ENCODE measurements at regions not wholly inside any gene's neighbourhood (a gene's known extent, or its start where the extent isn't known, plus 50 kb on each side); places are given as distances from the start of the nearest gene placed in this dataset.

DNA sequence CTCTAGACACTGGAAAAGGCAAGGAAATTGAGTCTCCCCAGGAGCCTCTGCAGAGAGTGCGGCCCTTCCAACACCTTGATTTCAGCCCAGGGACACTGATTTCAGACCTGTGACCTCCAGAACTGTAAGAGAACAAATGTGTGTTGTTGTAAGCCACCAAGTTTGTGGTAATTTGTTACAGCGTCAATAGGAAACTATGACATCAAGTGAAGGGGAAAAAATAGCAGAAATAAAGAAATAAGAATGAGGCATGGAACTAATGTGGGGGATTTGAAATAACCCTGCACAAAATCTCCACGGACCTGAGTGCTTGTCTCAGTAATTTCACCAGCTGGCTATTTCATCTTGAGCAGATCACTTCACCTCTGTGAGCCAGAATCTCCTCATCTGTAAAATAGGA is 227.8 kb upstream of the JUN start:
- TF ChIP-seq POLR2AphosphoS5 (IDR thresholded peaks at IDR 0.05) (no peak), EZH2 (IDR thresholded peaks at IDR 0.05; ENCODE audit: borderline replicate concordance, insufficient read depth, low read length, poor library complexity, severe bottlenecking) (no peak), SMC3 (conservative IDR thresholded peaks at IDR 0.05; ENCODE audit: poor library complexity) (no peak)
- TF ChIP-seq, protein P1, sequence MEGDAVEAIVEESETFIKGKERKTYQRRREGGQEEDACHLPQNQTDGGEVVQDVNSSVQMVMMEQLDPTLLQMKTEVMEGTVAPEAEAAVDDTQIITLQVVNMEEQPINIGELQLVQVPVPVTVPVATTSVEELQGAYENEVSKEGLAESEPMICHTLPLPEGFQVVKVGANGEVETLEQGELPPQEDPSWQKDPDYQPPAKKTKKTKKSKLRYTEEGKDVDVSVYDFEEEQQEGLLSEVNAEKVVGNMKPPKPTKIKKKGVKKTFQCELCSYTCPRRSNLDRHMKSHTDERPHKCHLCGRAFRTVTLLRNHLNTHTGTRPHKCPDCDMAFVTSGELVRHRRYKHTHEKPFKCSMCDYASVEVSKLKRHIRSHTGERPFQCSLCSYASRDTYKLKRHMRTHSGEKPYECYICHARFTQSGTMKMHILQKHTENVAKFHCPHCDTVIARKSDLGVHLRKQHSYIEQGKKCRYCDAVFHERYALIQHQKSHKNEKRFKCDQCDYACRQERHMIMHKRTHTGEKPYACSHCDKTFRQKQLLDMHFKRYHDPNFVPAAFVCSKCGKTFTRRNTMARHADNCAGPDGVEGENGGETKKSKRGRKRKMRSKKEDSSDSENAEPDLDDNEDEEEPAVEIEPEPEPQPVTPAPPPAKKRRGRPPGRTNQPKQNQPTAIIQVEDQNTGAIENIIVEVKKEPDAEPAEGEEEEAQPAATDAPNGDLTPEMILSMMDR (IDR thresholded peaks at IDR 0.05; ENCODE audit: poor library complexity, severe bottlenecking), result no peak
